ENCODE measurements at regions not wholly inside any gene's neighbourhood (a gene's known extent, or its start where the extent isn't known, plus 50 kb on each side); places are given as distances from the start of the nearest gene placed in this dataset.

DNA sequence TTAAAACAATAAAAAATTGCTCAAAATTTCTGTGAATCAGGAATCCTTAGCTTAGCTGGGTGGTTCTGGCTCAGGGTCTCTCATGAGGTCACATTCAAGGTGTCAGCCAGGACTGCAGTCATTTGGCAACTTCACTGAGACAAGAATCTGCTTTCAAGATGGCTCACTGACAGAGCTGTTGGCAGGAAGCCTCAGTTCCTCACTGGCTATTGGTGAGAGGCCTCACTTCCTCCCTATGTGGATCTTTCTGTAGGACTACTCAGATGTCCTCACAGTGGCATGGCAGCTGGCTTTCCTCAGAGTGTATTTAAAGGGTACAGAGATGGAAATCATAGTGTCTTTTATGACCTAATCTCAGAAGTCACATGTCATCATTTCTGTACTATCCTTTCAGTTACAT is 785.7 kb downstream of the ADGRL2 start:
- TF ChIP-seq POLR2AphosphoS5 (IDR thresholded peaks at IDR 0.05; ENCODE audit: low read depth, low read length) (no peak), FOXP2 (optimal IDR thresholded peaks at IDR 0.05; ENCODE audit: borderline replicate concordance, extremely low read depth, extremely low read length, insufficient read depth) (no peak), SIN3A (IDR thresholded peaks at IDR 0.05; ENCODE audit: borderline replicate concordance, insufficient read depth, low read length) (no peak), TAF1 (IDR thresholded peaks at IDR 0.05; ENCODE audit: borderline replicate concordance, insufficient read depth, low read length) (no peak)
